Tibial nerve (tissue), 4 donors: ENCODE measurements at regions not wholly inside any gene's neighbourhood (a gene's known extent, or its start where the extent isn't known, plus 50 kb on each side); places are given as distances from the start of the nearest gene placed in this dataset.

Experiments
- EP300 ChIP-seq, 2 donors: sonication (generic); formaldehyde crosslinking; IDR thresholded peaks; one replicate each; pipeline ENCODE4 v1.6.1; 2017; ENCODE audit warnings: antibody characterized with exemption in 2 of 2, mild to moderate bottlenecking in 1 of 2
- TF ChIP-seq, protein P1 (sequence below), 5 experiments: fragments of 200-600 bp in 3 of 5; fragments of 450-650 bp in 2 of 5; sonication (generic) in 3 of 5; IDR thresholded peaks; one replicate each; pipeline ENCODE4 v1.5.1; 2016 to 2019; ENCODE audit warnings: antibody characterized with exemption in 5 of 5, mild to moderate bottlenecking in 3 of 5, moderate library complexity in 2 of 5

DNA sequence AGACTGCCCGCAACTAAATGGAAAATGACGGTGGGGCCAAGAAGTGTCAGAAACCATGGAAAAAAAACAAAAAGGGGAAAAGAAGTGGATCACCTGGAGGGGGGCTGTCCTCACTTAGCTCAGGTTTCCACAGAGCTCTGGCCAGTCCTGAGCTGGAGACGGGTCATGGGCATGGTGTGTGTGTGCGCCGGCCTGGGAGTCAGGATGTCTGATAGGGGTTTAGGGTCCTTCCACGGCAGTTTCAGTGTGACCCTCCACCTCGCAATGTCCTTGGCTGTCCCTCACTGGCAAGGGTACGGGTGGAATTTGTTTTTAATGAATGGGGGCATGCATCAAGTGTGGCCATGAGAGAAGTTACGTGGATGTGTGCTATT is 133.2 kb upstream of the MEIS1 start:
- TF ChIP-seq, protein P1, sequence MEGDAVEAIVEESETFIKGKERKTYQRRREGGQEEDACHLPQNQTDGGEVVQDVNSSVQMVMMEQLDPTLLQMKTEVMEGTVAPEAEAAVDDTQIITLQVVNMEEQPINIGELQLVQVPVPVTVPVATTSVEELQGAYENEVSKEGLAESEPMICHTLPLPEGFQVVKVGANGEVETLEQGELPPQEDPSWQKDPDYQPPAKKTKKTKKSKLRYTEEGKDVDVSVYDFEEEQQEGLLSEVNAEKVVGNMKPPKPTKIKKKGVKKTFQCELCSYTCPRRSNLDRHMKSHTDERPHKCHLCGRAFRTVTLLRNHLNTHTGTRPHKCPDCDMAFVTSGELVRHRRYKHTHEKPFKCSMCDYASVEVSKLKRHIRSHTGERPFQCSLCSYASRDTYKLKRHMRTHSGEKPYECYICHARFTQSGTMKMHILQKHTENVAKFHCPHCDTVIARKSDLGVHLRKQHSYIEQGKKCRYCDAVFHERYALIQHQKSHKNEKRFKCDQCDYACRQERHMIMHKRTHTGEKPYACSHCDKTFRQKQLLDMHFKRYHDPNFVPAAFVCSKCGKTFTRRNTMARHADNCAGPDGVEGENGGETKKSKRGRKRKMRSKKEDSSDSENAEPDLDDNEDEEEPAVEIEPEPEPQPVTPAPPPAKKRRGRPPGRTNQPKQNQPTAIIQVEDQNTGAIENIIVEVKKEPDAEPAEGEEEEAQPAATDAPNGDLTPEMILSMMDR (IDR thresholded peaks at IDR 0.05) = no peak
- TF ChIP-seq EP300 (IDR thresholded peaks at IDR 0.05) = no peak
